ENCODE measurements at regions not wholly inside any gene's neighbourhood (a gene's known extent, or its start where the extent isn't known, plus 50 kb on each side); places are given as distances from the start of the nearest gene placed in this dataset.

GRCh38 chr6:164377348-164377918, 932.0 kb downstream of the C6orf118 start:
- Mint-ChIP-seq H3K36me3 (ENCODE audit: insufficient read depth, unreplicated experiment) (no peaks in the 10 kb centered on the region), H3K27ac (ENCODE audit: unreplicated experiment) (no peak overlapping the region)

GRCh38 chr6:164370773-164371172, 938.6 kb downstream of the C6orf118 start:
- no TSS peak for BruUV-seq (replicated peaks)
- CTCF ChIA-PET = no interaction called here
- H3K27ac Mint-ChIP-seq (ENCODE audit: unreplicated experiment) = no peak overlapping the region
- DNase-seq = no peak
- no peaks in the 10 kb centered on the region for H3K4me1 Mint-ChIP-seq (ENCODE audit: low read depth, unreplicated experiment)
- peaks cover 3% of the 10 kb centered on the region for H3K9me3 Mint-ChIP-seq (ENCODE audit: low read depth, unreplicated experiment)
- no peaks in the 10 kb centered on the region for H3K36me3 Mint-ChIP-seq (ENCODE audit: insufficient read depth, unreplicated experiment)
- H3K27me3 Mint-ChIP-seq (ENCODE audit: unreplicated experiment) = no peaks in the 10 kb centered on the region
- no peak for TF ChIP-seq CTCF (IDR thresholded peaks at IDR 0.05; ENCODE audit: unreplicated experiment)
- no peak overlapping the region for H3K4me3 Mint-ChIP-seq (ENCODE audit: low read depth, unreplicated experiment)
- intact Hi-C loops (cut with micrococcal nuclease; ENCODE audit: unreplicated experiment) = no loop called here

More at GRCh38 chr6:164377348-164377918, 932.0 kb downstream of the C6orf118 start:
- Mint-ChIP-seq H3K27me3 (ENCODE audit: unreplicated experiment) (no peaks in the 10 kb centered on the region), H3K4me1 (ENCODE audit: low read depth, unreplicated experiment) (peaks cover 23% of the 10 kb centered on the region), H3K4me3 (ENCODE audit: low read depth, unreplicated experiment) (no peak overlapping the region), H3K9me3 (ENCODE audit: low read depth, unreplicated experiment) (peaks cover 2% of the 10 kb centered on the region)
- intact Hi-C loops (cut with micrococcal nuclease; ENCODE audit: unreplicated experiment) = no loop called here
- no peak for DNase-seq
- TF ChIP-seq CTCF (IDR thresholded peaks at IDR 0.05; ENCODE audit: unreplicated experiment) = no peak
- CTCF ChIA-PET = no interaction called here
- no TSS peak for BruUV-seq (replicated peaks)

GRCh38 chr6:164359441-164359840, 944.9 kb downstream of the QKI start:
- Mint-ChIP-seq H3K4me1 (ENCODE audit: low read depth, unreplicated experiment) (peaks cover 5% of the 10 kb centered on the region), H3K27ac (ENCODE audit: unreplicated experiment) (no peak overlapping the region), H3K4me3 (ENCODE audit: low read depth, unreplicated experiment) (no peak overlapping the region), H3K27me3 (ENCODE audit: unreplicated experiment) (no peaks in the 10 kb centered on the region), H3K36me3 (ENCODE audit: insufficient read depth, unreplicated experiment) (no peaks in the 10 kb centered on the region), H3K9me3 (ENCODE audit: low read depth, unreplicated experiment) (peaks cover 3% of the 10 kb centered on the region)
- no TSS peak for BruUV-seq (replicated peaks)
- intact Hi-C loops (cut with micrococcal nuclease; ENCODE audit: unreplicated experiment) = no loop called here
- CTCF ChIA-PET = no interaction called here
- TF ChIP-seq CTCF (IDR thresholded peaks at IDR 0.05; ENCODE audit: unreplicated experiment) = no peak
- no peak for DNase-seq

GRCh38 chr6:164359036-164359435, 944.5 kb downstream of the QKI start:
- Mint-ChIP-seq H3K27me3 (ENCODE audit: unreplicated experiment) (no peaks in the 10 kb centered on the region), H3K27ac (ENCODE audit: unreplicated experiment) (no peak overlapping the region), H3K4me1 (ENCODE audit: low read depth, unreplicated experiment) (peaks cover 1% of the 10 kb centered on the region), H3K9me3 (ENCODE audit: low read depth, unreplicated experiment) (peaks cover 3% of the 10 kb centered on the region), H3K36me3 (ENCODE audit: insufficient read depth, unreplicated experiment) (no peaks in the 10 kb centered on the region), H3K4me3 (ENCODE audit: low read depth, unreplicated experiment) (no peak overlapping the region)
- TF ChIP-seq CTCF (IDR thresholded peaks at IDR 0.05; ENCODE audit: unreplicated experiment) = no peak
- CTCF ChIA-PET = no interaction called here
- intact Hi-C loops (cut with micrococcal nuclease; ENCODE audit: unreplicated experiment) = no loop called here
- DNase-seq = no peak
- no TSS peak for BruUV-seq (replicated peaks)
